GM23248 (cell line): ENCODE measurements at regions not wholly inside any gene's neighbourhood (a gene's known extent, or its start where the extent isn't known, plus 50 kb on each side); places are given as distances from the start of the nearest gene placed in this dataset.

Source experiments
- EZH2 ChIP-seq: fragments of 200-600 bp; sonication (generic); IDR thresholded peaks from 2 replicates; pipeline ENCODE4 v1.6.1; 2018; ENCODE audit warnings: antibody characterized with exemption, mild to moderate bottlenecking; ENCODE audit not compliant: insufficient read depth, poor library complexity, severe bottlenecking
- EZH2phosphoT487 ChIP-seq: fragments of 200-600 bp; sonication (generic); IDR thresholded peaks from 2 replicates; pipeline ENCODE4 v1.6.1; 2018; ENCODE audit warnings: antibody characterized with exemption, moderate library complexity, mild to moderate bottlenecking, low read depth; ENCODE audit not compliant: insufficient read depth

GRCh38 chrX:1813809-1814208, 198.9 kb downstream of the ASMT start:
- no peak for TF ChIP-seq EZH2
- no peak for TF ChIP-seq EZH2phosphoT487
